ENCODE measurements at regions not wholly inside any gene's neighbourhood (a gene's known extent, or its start where the extent isn't known, plus 50 kb on each side); places are given as distances from the start of the nearest gene placed in this dataset.

DNA sequence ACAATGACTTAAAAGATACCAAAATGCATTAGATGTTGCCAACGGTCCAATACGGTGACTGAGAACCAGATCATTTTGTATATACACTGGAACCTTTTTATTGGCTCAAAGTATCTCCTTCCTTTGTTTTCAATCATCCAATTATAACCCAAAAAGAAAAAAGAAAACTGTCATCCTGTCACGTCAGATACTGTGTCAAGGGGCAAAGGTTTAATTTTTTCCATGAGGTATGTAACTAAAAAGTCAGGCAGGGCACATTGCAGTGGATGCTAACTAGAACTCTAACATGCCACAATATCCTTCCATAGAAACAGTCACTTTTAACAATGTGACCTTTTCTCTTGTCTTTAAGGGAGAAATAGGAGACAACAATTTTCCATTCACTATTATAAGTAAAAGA lies 267.6 kb upstream of the NEBL start:
- TF ChIP-seq POLR2A (IDR thresholded peaks at IDR 0.05; ENCODE audit: low read depth, low read length) (no peak), POLR2AphosphoS5 (IDR thresholded peaks at IDR 0.05; ENCODE audit: low read depth, low read length) (no peak), TAF1 (IDR thresholded peaks at IDR 0.05; ENCODE audit: borderline replicate concordance, low read depth, low read length) (no peak)
